ENCODE measurements at regions not wholly inside any gene's neighbourhood (a gene's known extent, or its start where the extent isn't known, plus 50 kb on each side); places are given as distances from the start of the nearest gene placed in this dataset.

DNA sequence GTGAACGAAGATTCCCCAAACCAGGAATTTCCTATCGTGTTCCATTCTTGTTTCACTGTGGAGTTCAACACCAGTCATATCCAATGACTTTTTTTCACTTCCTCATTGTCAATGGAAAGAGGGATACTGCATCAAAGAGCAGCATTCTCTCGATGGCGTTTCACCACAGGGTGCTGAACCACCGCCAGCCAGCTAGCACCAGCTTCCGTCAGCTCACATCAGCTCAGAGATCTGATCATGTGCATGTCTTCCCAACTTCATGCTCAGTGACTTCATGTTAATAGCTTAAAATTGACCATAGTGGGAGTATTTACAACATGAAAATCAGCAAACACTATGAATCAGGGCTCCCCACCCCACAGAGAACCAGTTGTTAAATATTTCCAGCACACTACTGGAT lies 359.9 kb downstream of the TNS1 start:
- TF ChIP-seq CTCF (conservative IDR thresholded peaks at IDR 0.05; ENCODE audit: low read depth, low read length) (no peak), EZH2 (IDR thresholded peaks at IDR 0.05; ENCODE audit: borderline replicate concordance, low read depth, low read length, poor library complexity, severe bottlenecking) (no peak)
